ENCODE measurements at regions not wholly inside any gene's neighbourhood (a gene's known extent, or its start where the extent isn't known, plus 50 kb on each side); places are given as distances from the start of the nearest gene placed in this dataset.

DNA sequence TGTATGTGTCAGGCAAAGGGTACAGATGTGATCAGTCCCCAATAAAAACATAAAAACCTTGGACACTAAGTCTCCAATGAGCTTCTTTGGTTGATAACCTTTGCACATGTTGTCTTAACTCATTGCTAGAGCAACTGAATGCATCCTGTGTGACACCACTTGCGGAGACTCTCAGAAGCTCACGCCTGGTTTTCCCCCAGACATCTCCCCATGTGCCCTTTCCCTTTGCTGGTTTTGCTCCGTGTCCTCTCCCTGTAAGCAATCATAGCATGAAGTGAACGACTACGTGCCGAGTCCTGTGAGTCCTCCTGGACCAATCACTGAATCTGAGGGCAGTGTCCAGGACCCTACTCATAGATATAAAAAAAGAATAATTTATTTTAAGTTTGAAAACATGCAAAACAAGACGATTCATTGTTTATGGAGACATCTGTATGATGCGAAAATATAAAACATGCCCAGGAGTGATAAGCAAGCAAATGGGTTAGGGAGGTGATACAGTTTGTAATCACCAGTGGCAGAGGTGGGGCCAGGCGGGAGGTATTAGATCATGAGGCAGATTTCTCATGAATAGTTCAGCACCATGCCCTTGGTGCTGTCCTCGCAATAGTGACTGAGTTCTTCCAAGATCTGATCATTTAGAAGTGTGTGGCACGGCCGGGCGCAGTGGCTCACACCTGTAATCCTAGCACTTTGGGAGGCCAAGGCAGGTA lies 115.5 kb downstream of the MED10 start:
- Histone ChIP-seq H2BK120ac (ENCODE audit: low read depth, low read length) (no peak overlapping the region), H4K8ac (ENCODE audit: low read depth, low read length) (no peak overlapping the region), H3K4ac (ENCODE audit: low read depth, low read length) (no peak overlapping the region), H3K4me1 (ENCODE audit: control insufficient read depth, low read depth, low read length) (no peaks in the 10 kb centered on the region), H3K27ac (ENCODE audit: low read depth, low read length) (no peak overlapping the region), H3K4me2 (ENCODE audit: low read length) (no peak overlapping the region), H2AK5ac (ENCODE audit: low read length) (no peak overlapping the region), H3K9ac (ENCODE audit: low read length) (no peak overlapping the region), H3K79me1 (ENCODE audit: low read length) (no peaks in the 10 kb centered on the region), H3K18ac (ENCODE audit: low read length) (no peak overlapping the region), H3K36me3 (ENCODE audit: control insufficient read depth, insufficient read depth, low read length) (no peaks in the 10 kb centered on the region), H3K23ac (ENCODE audit: low read length) (no peak overlapping the region), H4K5ac (ENCODE audit: low read length) (no peak overlapping the region), H3K79me2 (ENCODE audit: control insufficient read depth, insufficient read depth, low read length) (no peaks in the 10 kb centered on the region), H3K27me3 (ENCODE audit: insufficient read depth, low read length, poor library complexity) (no peaks in the 10 kb centered on the region), H2BK5ac (ENCODE audit: low read length) (no peak overlapping the region), H2BK15ac (replicated peaks; ENCODE audit: low read depth) (no peak overlapping the region), H3K56ac (ENCODE audit: low read length) (no peak overlapping the region), H3K4me3 (ENCODE audit: low read length) (no peak overlapping the region)
- 100% methylated on average over 2 of the region's 13 CpGs for whole genome bisulfite sequencing (ENCODE audit: extremely low coverage, insufficient coverage, low lambda C conversion rate)
- no peak for DNase-seq

- WGBS (ENCODE audit: extremely low coverage, insufficient coverage, low lambda C conversion rate), result no CpG with 5 or more reads among the region's 4 CpGs
- DNase-seq, result no peak
- H3K18ac ChIP-seq (ENCODE audit: low read length), result no peak overlapping the region
Observed at GRCh38 chr5:6261668-6262067, 116.7 kb downstream of the MED10 start.

DNA sequence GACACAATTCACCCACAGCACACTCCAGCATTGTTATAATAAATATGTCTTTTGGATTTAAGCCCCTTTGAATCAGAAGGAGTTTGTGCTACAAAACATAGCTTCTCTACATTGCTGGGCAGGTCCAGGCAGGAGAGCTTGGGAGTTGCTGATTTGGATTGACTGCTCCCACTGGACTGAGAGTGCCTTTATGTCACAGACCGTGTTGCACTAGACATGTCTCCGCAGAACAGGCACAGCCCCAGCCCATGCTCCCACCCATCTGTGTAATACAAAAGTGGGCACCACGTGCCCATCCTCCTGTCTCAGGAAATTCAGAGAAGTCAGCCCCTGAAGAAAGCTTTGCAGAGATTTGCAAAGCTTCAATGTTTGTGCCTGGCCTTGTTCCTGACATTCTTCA lies 117.1 kb downstream of the MED10 start:
- Histone ChIP-seq H3K79me1 (ENCODE audit: low read length) (no peaks in the 10 kb centered on the region), H3K56ac (ENCODE audit: low read length) (no peak overlapping the region), H3K23ac (ENCODE audit: low read length) (no peak overlapping the region), H3K18ac (ENCODE audit: low read length) (no peak overlapping the region), H3K27ac (ENCODE audit: low read depth, low read length) (no peak overlapping the region), H2AK5ac (ENCODE audit: low read length) (no peak overlapping the region), H3K36me3 (ENCODE audit: control insufficient read depth, insufficient read depth, low read length) (no peaks in the 10 kb centered on the region), H3K4me2 (ENCODE audit: low read length) (no peak overlapping the region), H3K4ac (ENCODE audit: low read depth, low read length) (no peak overlapping the region), H3K27me3 (ENCODE audit: insufficient read depth, low read length, poor library complexity) (no peaks in the 10 kb centered on the region), H2BK120ac (ENCODE audit: low read depth, low read length) (no peak overlapping the region), H3K4me1 (ENCODE audit: control insufficient read depth, low read depth, low read length) (no peaks in the 10 kb centered on the region), H4K8ac (ENCODE audit: low read depth, low read length) (no peak overlapping the region), H3K4me3 (ENCODE audit: low read length) (no peak overlapping the region), H4K5ac (ENCODE audit: low read length) (no peak overlapping the region), H2BK5ac (ENCODE audit: low read length) (no peak overlapping the region), H3K79me2 (ENCODE audit: control insufficient read depth, insufficient read depth, low read length) (no peaks in the 10 kb centered on the region), H2BK15ac (replicated peaks; ENCODE audit: low read depth) (no peak overlapping the region), H3K9ac (ENCODE audit: low read length) (no peak overlapping the region)
- whole genome bisulfite sequencing (ENCODE audit: extremely low coverage, insufficient coverage, low lambda C conversion rate), result no CpG with 5 or more reads among the region's 3 CpGs
- no peak for DNase-seq

More at GRCh38 chr5:6261668-6262067, 116.7 kb downstream of the MED10 start:
- Histone ChIP-seq H3K36me3 (ENCODE audit: control insufficient read depth, insufficient read depth, low read length) (no peaks in the 10 kb centered on the region), H4K5ac (ENCODE audit: low read length) (no peak overlapping the region), H2AK5ac (ENCODE audit: low read length) (no peak overlapping the region), H3K79me1 (ENCODE audit: low read length) (no peaks in the 10 kb centered on the region), H3K4me2 (ENCODE audit: low read length) (no peak overlapping the region), H2BK15ac (replicated peaks; ENCODE audit: low read depth) (no peak overlapping the region), H3K27ac (ENCODE audit: low read depth, low read length) (no peak overlapping the region), H3K79me2 (ENCODE audit: control insufficient read depth, insufficient read depth, low read length) (no peaks in the 10 kb centered on the region), H3K56ac (ENCODE audit: low read length) (no peak overlapping the region), H4K8ac (ENCODE audit: low read depth, low read length) (no peak overlapping the region), H2BK5ac (ENCODE audit: low read length) (no peak overlapping the region), H3K4me1 (ENCODE audit: control insufficient read depth, low read depth, low read length) (no peaks in the 10 kb centered on the region), H3K27me3 (ENCODE audit: insufficient read depth, low read length, poor library complexity) (no peaks in the 10 kb centered on the region), H3K23ac (ENCODE audit: low read length) (no peak overlapping the region), H3K9ac (ENCODE audit: low read length) (no peak overlapping the region), H3K4me3 (ENCODE audit: low read length) (no peak overlapping the region), H2BK120ac (ENCODE audit: low read depth, low read length) (no peak overlapping the region), H3K4ac (ENCODE audit: low read depth, low read length) (no peak overlapping the region)

GRCh38 chr5:6260846-6261245 lies 117.5 kb downstream of the MED10 start:
- WGBS (ENCODE audit: extremely low coverage, insufficient coverage, low lambda C conversion rate), result no CpG with 5 or more reads among the region's 3 CpGs
- no peak overlapping the region for H2BK5ac ChIP-seq (ENCODE audit: low read length)

DNA sequence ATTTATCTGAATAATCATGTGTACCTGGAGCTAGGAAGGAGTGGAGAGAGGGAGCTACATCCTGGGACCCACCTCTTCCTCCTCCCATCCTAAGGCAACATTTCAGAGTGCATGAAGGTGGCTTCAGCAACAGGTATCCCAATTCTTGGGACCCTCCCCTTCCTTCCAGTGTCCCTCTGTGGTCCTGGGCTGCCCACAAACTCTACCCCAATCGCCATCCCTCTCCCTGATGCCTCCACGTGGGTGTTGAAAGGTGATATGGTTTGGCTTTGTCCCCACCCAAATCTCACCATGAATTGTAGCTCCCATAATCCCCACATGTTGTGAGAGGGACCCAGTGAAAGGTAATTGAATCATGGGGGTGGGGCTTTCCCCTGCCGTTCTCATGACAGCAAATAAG lies 121.4 kb downstream of the MED10 start:
- Histone ChIP-seq H3K4me1 (ENCODE audit: control insufficient read depth, low read depth, low read length) (no peaks in the 10 kb centered on the region), H3K4me3 (ENCODE audit: low read length) (no peak overlapping the region), H3K27me3 (ENCODE audit: insufficient read depth, low read length, poor library complexity) (no peaks in the 10 kb centered on the region), H2BK15ac (replicated peaks; ENCODE audit: low read depth) (no peak overlapping the region), H3K4me2 (ENCODE audit: low read length) (no peak overlapping the region), H2AK5ac (ENCODE audit: low read length) (no peak overlapping the region), H3K18ac (ENCODE audit: low read length) (no peak overlapping the region), H4K8ac (ENCODE audit: low read depth, low read length) (no peak overlapping the region), H3K23ac (ENCODE audit: low read length) (no peak overlapping the region), H3K27ac (ENCODE audit: low read depth, low read length) (no peak overlapping the region), H2BK120ac (ENCODE audit: low read depth, low read length) (no peak overlapping the region), H3K4ac (ENCODE audit: low read depth, low read length) (no peak overlapping the region), H2BK5ac (ENCODE audit: low read length) (no peak overlapping the region), H3K79me1 (ENCODE audit: low read length) (no peaks in the 10 kb centered on the region), H3K56ac (ENCODE audit: low read length) (no peak overlapping the region), H3K36me3 (ENCODE audit: control insufficient read depth, insufficient read depth, low read length) (no peaks in the 10 kb centered on the region), H3K9ac (ENCODE audit: low read length) (no peak overlapping the region), H3K79me2 (ENCODE audit: control insufficient read depth, insufficient read depth, low read length) (no peaks in the 10 kb centered on the region), H4K5ac (ENCODE audit: low read length) (no peak overlapping the region)
- WGBS (ENCODE audit: extremely low coverage, insufficient coverage, low lambda C conversion rate), result no CpG with 5 or more reads among the region's 3 CpGs
- no peak for DNase-seq

More at GRCh38 chr5:6260846-6261245, 117.5 kb downstream of the MED10 start:
- Histone ChIP-seq H3K18ac (ENCODE audit: low read length) (no peak overlapping the region), H3K23ac (ENCODE audit: low read length) (no peak overlapping the region), H4K5ac (ENCODE audit: low read length) (no peak overlapping the region), H3K4me3 (ENCODE audit: low read length) (no peak overlapping the region), H3K56ac (ENCODE audit: low read length) (no peak overlapping the region), H3K9ac (ENCODE audit: low read length) (no peak overlapping the region), H3K27ac (ENCODE audit: low read depth, low read length) (no peak overlapping the region), H2BK120ac (ENCODE audit: low read depth, low read length) (no peak overlapping the region), H3K4me1 (ENCODE audit: control insufficient read depth, low read depth, low read length) (no peaks in the 10 kb centered on the region), H3K79me2 (ENCODE audit: control insufficient read depth, insufficient read depth, low read length) (no peaks in the 10 kb centered on the region), H3K79me1 (ENCODE audit: low read length) (no peaks in the 10 kb centered on the region), H4K8ac (ENCODE audit: low read depth, low read length) (no peak overlapping the region), H3K27me3 (ENCODE audit: insufficient read depth, low read length, poor library complexity) (no peaks in the 10 kb centered on the region), H3K4ac (ENCODE audit: low read depth, low read length) (no peak overlapping the region), H3K4me2 (ENCODE audit: low read length) (no peak overlapping the region), H3K36me3 (ENCODE audit: control insufficient read depth, insufficient read depth, low read length) (no peaks in the 10 kb centered on the region), H2AK5ac (ENCODE audit: low read length) (no peak overlapping the region), H2BK15ac (replicated peaks; ENCODE audit: low read depth) (no peak overlapping the region)
- no peak for DNase-seq

- Histone ChIP-seq H3K18ac (ENCODE audit: low read length) (no peak overlapping the region), H3K4ac (ENCODE audit: low read depth, low read length) (no peak overlapping the region), H2BK5ac (ENCODE audit: low read length) (no peak overlapping the region), H3K79me1 (ENCODE audit: low read length) (no peaks in the 10 kb centered on the region), H3K4me3 (ENCODE audit: low read length) (no peak overlapping the region), H3K23ac (ENCODE audit: low read length) (no peak overlapping the region), H4K5ac (ENCODE audit: low read length) (no peak overlapping the region), H3K4me2 (ENCODE audit: low read length) (no peak overlapping the region), H3K56ac (ENCODE audit: low read length) (no peak overlapping the region), H2BK120ac (ENCODE audit: low read depth, low read length) (no peak overlapping the region), H3K9ac (ENCODE audit: low read length) (no peak overlapping the region), H2BK15ac (replicated peaks; ENCODE audit: low read depth) (no peak overlapping the region), H3K27me3 (ENCODE audit: insufficient read depth, low read length, poor library complexity) (no peaks in the 10 kb centered on the region), H4K8ac (ENCODE audit: low read depth, low read length) (no peak overlapping the region), H3K36me3 (ENCODE audit: control insufficient read depth, insufficient read depth, low read length) (no peaks in the 10 kb centered on the region), H3K4me1 (ENCODE audit: control insufficient read depth, low read depth, low read length) (no peaks in the 10 kb centered on the region), H3K79me2 (ENCODE audit: control insufficient read depth, insufficient read depth, low read length) (no peaks in the 10 kb centered on the region), H3K27ac (ENCODE audit: low read depth, low read length) (no peak overlapping the region), H2AK5ac (ENCODE audit: low read length) (no peak overlapping the region)
- no CpG with 5 or more reads among the region's 2 CpGs for WGBS (ENCODE audit: extremely low coverage, insufficient coverage, low lambda C conversion rate)
- DNase-seq, result no peak
Observed at GRCh38 chr5:6255956-6256355, 122.4 kb downstream of the MED10 start.

Data from mesendoderm (in vitro differentiated cells).